Breast epithelium (tissue), 4 donors: ENCODE measurements at regions not wholly inside any gene's neighbourhood (a gene's known extent, or its start where the extent isn't known, plus 50 kb on each side); places are given as distances from the start of the nearest gene placed in this dataset.
"Not testable (repeated sequence)": the region's sequence is repeated elsewhere in the genome, so short reads cannot be mapped to it uniquely, and the experiment has no call there.

Source experiments
- DNase-seq, 2 donors: peaks; one replicate each; pipeline ENCODE4 v3.0.0-alpha.2; 2019; ENCODE audit warnings: low spot score in 2 of 2
- H3K27ac ChIP-seq, 2 donors: fragments of 200-600 bp; sonication (generic) in 1 of 2; one replicate each; pipeline ENCODE4 v1.5.1; 2016 to 2019; ENCODE audit warnings: mild to moderate bottlenecking in 1 of 2
- H3K27me3 ChIP-seq, 2 donors: fragments of 200-600 bp; sonication (generic) in 1 of 2; one replicate each; pipeline versions ENCODE4 v1.5.1 to v1.6.0; 2017 to 2019; ENCODE audit warnings: control low read depth in 1 of 2, mild to moderate bottlenecking in 1 of 2
- H3K36me3 ChIP-seq: fragments of 200-600 bp; one replicate; pipeline ENCODE4 v1.5.1; 2019
- H3K4me1 ChIP-seq, 2 donors: fragments of 200-600 bp; sonication (generic); one replicate each; pipeline ENCODE4 v1.5.1; 2016 to 2019; ENCODE audit warnings: control low read depth in 1 of 2
- H3K4me3 ChIP-seq, 3 donors: fragments of 200-600 bp; sonication (generic); 1 replicate in 2 of 3; 2 replicates in 1 of 3; pipeline ENCODE4 v1.5.1; 2016 to 2019; ENCODE audit warnings: mild to moderate bottlenecking in 3 of 3, moderate library complexity in 2 of 3
- H3K9me3 ChIP-seq, 2 donors: fragments of 200-600 bp; sonication (generic) in 1 of 2; one replicate each; pipeline ENCODE4 v1.5.1; 2016 to 2019; ENCODE audit warnings: control low read depth in 1 of 2
- CTCF ChIP-seq, 3 donors: fragments of 450-650 bp; IDR thresholded peaks; one replicate each; pipeline ENCODE4 v1.5.1; 2016 to 2017; ENCODE audit warnings: antibody characterized with exemption in 3 of 3, mild to moderate bottlenecking in 3 of 3, moderate library complexity in 3 of 3
- POLR2A ChIP-seq: fragments of 450-650 bp; IDR thresholded peaks from one replicate; pipeline ENCODE4 v1.6.1; 2016; ENCODE audit warnings: antibody characterized with exemption, mild to moderate bottlenecking, moderate library complexity
- POLR2AphosphoS5 ChIP-seq, 3 donors: sonication (generic); formaldehyde crosslinking; IDR thresholded peaks; one replicate each; pipeline ENCODE4 v1.6.1; 2017; ENCODE audit warnings: antibody characterized with exemption in 3 of 3
- intact Hi-C: fragments of 100-400 bp; cut with DNase I; formaldehyde crosslinking; loops from one replicate; pipeline ENCODE4 v1.15.1; 2023; ENCODE audit warnings: low total_unique reads

- Histone ChIP-seq H3K4me3 (no peak overlapping the region), H3K27ac (no peak overlapping the region), H3K4me1 (no peaks in the 10 kb centered on the region), H3K27me3 (no peaks in the 10 kb centered on the region), H3K36me3 (no peaks in the 10 kb centered on the region), H3K9me3 (no peaks in the 10 kb centered on the region)
- intact Hi-C loops = no loop called here
- DNase-seq = no peak
- TF ChIP-seq POLR2A (no peak), CTCF (IDR thresholded peaks at IDR 0.05) (no peak), POLR2AphosphoS5 (IDR thresholded peaks at IDR 0.05) (no peak)
Observed at GRCh38 chr11:92050305-92050704, 174.3 kb upstream of the FAT3 start.

GRCh38 chr11:92048415-92048814 lies 176.2 kb upstream of the FAT3 start:
- intact Hi-C loops = no loop called here
- no peaks in the 10 kb centered on the region for H3K27me3 ChIP-seq
- H3K4me1 ChIP-seq = no peaks in the 10 kb centered on the region
- no peak for TF ChIP-seq POLR2A
- TF ChIP-seq POLR2AphosphoS5 (IDR thresholded peaks at IDR 0.05) = no peak
- no peak for TF ChIP-seq CTCF (IDR thresholded peaks at IDR 0.05)
- no peak overlapping the region for H3K4me3 ChIP-seq
- no peak for DNase-seq
- H3K27ac ChIP-seq = no peak overlapping the region
- H3K36me3 ChIP-seq = no peaks in the 10 kb centered on the region
- H3K9me3 ChIP-seq = no peaks in the 10 kb centered on the region

GRCh38 chr11:92046103-92046502 lies 178.5 kb upstream of the FAT3 start:
- Histone ChIP-seq H3K4me3 (no peak overlapping the region), H3K9me3 (no peaks in the 10 kb centered on the region), H3K36me3 (no peaks in the 10 kb centered on the region), H3K27me3 (no peaks in the 10 kb centered on the region), H3K27ac (no peak overlapping the region), H3K4me1 (no peaks in the 10 kb centered on the region)
- TF ChIP-seq POLR2AphosphoS5 (IDR thresholded peaks at IDR 0.05) (no peak), CTCF (IDR thresholded peaks at IDR 0.05) (no peak), POLR2A (no peak)
- DNase-seq = no peak
- intact Hi-C loops = loop anchor here (1.0 kb wide), 1 partner anchor 14 kb away; no protein-coding TSS in a partner anchor

GRCh38 chr11:92045301-92045700 lies 179.3 kb upstream of the FAT3 start:
- DNase-seq = no peak
- Histone ChIP-seq H3K4me3 (no peak overlapping the region), H3K27me3 (no peaks in the 10 kb centered on the region), H3K27ac (no peak overlapping the region), H3K4me1 (no peaks in the 10 kb centered on the region), H3K9me3 (no peaks in the 10 kb centered on the region), H3K36me3 (no peaks in the 10 kb centered on the region)
- intact Hi-C loops = no loop called here
- TF ChIP-seq CTCF (IDR thresholded peaks at IDR 0.05) = no peak
- TF ChIP-seq POLR2A = no peak
- TF ChIP-seq POLR2AphosphoS5 (IDR thresholded peaks at IDR 0.05) = no peak

- Histone ChIP-seq H3K4me3 (no peak overlapping the region), H3K27me3 (no peaks in the 10 kb centered on the region), H3K27ac (no peak overlapping the region), H3K36me3 (no peaks in the 10 kb centered on the region), H3K4me1 (no peaks in the 10 kb centered on the region), H3K9me3 (no peaks in the 10 kb centered on the region)
- intact Hi-C loops = no loop called here
- TF ChIP-seq CTCF (IDR thresholded peaks at IDR 0.05) (no peak), POLR2A (no peak), POLR2AphosphoS5 (IDR thresholded peaks at IDR 0.05) (no peak)
- no peak for DNase-seq
Observed at GRCh38 chr11:92035488-92035887, 189.1 kb upstream of the FAT3 start.

GRCh38 chr11:92027136-92027535 lies 197.5 kb upstream of the FAT3 start:
- H3K36me3 ChIP-seq, H3K4me3 ChIP-seq, H3K27me3 ChIP-seq, H3K9me3 ChIP-seq, intact Hi-C loops, DNase-seq, H3K4me1 ChIP-seq, H3K27ac ChIP-seq: not testable (repeated sequence)
